ENCODE measurements at regions not wholly inside any gene's neighbourhood (a gene's known extent, or its start where the extent isn't known, plus 50 kb on each side); places are given as distances from the start of the nearest gene placed in this dataset.

DNA sequence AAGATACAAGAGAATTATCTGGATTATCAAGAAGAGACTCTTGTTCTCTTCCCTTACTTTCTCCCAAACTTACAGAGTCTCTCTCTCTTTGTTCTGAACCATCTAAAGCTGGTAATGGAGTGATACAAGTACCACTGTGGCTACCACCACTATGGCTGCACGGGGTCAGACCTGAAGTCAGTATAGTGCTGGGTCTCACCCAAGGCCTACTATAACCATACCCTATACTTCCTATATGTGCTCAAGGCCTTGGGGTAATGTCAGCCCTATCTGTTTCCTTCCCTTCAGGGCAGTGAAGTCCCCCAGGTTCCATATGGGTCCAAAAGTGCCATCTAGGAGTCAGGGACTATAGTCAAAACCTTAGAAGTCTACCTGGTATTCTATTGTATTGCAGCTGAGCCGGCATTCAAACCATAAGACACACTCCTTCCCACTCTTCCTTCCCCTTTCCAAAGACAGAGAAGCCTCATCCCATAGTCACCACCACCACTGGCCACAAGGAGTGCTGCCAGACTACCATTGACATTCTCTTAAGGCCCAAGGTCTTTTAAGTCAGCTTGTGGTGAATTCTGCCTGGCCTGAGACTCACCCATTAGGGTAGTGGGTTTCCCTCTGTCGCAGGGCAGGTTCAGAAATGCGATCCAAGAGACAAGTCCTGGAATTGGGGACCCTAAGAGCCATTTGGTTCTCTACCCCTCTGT lies 615.0 kb upstream of the NECTIN3 start:
- TF ChIP-seq GATA2 (IDR thresholded peaks at IDR 0.05; ENCODE audit: low read depth, low read length) = no peak
- no peak for TF ChIP-seq GATA3 (IDR thresholded peaks at IDR 0.05; ENCODE audit: low read depth, low read length)

DNA sequence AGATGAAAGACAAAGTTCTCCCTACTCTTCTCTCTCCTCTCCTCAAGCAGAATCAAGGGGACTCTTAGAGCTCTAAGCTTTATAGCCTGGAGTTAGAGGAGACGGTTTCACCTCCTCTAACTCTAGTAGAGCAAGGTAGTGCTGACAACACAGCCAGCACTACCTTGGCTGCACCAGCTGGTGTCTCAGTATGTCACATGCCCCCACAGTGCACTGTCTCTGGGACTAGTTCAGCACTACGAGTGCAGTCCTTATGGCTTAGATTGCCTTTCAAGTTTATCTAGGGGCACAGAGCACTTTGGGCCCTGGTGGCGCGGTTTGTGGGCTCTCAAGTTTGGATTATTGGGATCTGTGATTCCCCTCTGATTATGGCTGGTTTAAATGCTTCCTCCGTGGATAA lies 614.1 kb upstream of the NECTIN3 start:
- TF ChIP-seq GATA2 (IDR thresholded peaks at IDR 0.05; ENCODE audit: low read depth, low read length) (no peak), GATA3 (IDR thresholded peaks at IDR 0.05; ENCODE audit: low read depth, low read length) (no peak)

DNA sequence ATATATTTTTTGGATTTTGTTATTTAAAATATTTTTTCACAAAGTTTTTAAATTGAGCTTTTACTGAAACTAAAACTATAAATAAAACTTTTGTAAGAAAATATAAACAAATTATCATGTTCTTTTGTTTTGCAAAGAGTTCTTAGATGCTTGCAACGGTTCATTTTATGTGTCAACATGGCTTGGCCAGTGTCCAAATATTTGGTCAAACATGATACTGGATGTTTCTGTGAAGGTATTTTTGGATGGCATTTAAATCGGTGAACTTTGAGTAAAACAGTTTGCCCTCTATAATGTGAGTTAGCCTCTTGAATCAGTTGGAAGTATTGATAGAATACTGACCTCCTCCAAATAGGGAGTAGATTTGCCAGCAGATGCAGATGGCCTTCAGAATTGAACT lies 612.6 kb upstream of the NECTIN3 start:
- no peak for TF ChIP-seq GATA3 (IDR thresholded peaks at IDR 0.05; ENCODE audit: low read depth, low read length)
- no peak for TF ChIP-seq GATA2 (IDR thresholded peaks at IDR 0.05; ENCODE audit: low read depth, low read length)

DNA sequence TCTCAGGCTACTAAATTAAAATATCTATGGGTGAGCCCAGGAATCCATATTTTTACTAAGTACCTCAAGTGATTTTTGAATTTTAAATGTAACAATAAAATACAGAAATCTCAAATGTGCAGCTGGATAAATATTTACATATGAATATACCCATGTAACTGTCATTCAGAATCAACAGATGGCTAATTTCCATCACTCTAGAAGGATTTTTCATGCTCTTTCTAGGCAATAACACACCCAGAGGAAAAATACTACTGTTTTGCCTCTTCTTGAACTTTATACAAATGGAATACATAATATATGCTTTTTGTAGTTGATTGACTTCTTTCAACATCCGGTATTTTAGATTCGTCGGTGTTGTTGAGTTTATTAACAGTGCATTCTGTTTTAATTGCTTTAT lies 601.3 kb upstream of the NECTIN3 start:
- TF ChIP-seq GATA2 (IDR thresholded peaks at IDR 0.05; ENCODE audit: low read depth, low read length) (no peak), GATA3 (IDR thresholded peaks at IDR 0.05; ENCODE audit: low read depth, low read length) (no peak)

DNA sequence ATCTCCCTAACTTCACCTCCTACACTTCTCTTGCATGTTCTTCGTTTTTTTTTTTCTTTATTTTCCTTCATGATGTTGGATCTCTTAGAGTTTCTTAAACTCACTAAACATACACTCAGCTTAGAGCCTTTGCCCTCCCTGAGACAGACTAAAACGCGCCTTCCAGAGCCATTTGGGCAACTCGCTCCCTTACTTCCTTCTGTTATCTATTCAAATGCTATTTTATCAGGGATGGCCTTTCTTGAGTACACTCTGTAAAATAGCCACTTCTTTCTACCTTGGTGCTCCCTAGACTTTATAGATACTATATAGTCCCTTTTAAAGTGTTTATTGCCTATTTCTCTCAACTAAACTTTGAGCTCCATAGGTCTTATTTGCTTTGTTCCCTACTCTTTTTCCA lies 598.2 kb upstream of the NECTIN3 start:
- TF ChIP-seq GATA2 (IDR thresholded peaks at IDR 0.05; ENCODE audit: low read depth, low read length) = no peak
- TF ChIP-seq GATA3 (IDR thresholded peaks at IDR 0.05; ENCODE audit: low read depth, low read length) = no peak

DNA sequence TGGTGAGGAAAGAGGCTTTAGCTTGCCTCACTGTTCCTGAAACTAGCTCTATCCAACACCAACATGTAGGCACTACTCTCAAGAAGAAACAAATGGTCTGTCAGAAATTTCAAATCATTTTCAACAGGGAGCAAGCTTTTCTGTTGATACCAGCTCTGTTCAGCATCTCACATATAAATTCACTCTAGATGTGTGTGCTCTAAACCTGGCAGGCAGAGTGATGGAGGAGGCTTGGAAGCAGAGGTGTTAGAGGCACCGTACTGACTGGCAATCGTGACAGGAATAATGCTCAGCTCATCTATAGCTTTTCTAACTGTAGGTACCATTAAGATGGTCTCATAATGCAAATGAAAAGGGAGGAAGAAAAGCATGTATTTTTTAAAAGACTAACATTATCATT lies 597.2 kb upstream of the NECTIN3 start:
- TF ChIP-seq GATA2 (IDR thresholded peaks at IDR 0.05; ENCODE audit: low read depth, low read length) (no peak), GATA3 (IDR thresholded peaks at IDR 0.05; ENCODE audit: low read depth, low read length) (no peak)

DNA sequence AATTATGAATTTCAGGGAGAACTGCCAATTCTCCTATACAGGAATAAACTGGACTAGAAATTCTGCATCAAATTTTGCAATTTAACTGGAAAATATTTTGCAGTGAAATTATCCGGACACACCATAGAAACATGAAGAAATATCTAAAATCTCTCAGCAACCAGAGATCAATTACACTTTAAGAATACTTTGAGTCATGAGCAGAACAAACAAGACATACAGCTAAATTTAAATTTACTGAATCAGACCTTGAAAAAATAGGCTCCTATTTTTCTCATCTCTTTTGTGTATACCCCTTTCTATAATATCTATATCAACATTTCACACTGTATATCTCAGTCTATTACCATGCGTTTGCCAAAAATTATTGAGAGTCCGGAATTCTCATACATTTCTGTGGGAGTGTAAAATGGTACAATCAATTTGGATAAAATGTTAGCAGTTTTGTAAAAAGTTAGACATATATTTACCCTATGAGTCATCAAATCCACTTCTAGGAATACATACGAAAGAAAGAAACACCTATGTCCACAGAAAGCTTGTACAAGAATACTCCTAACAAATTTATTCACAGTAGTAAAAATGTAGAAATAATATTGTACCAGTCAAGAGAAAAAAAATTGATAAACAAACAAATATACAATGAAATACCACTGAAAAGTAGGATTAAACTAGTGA lies 593.1 kb upstream of the NECTIN3 start:
- no peak for TF ChIP-seq GATA3 (IDR thresholded peaks at IDR 0.05; ENCODE audit: low read depth, low read length)
- no peak for TF ChIP-seq GATA2 (IDR thresholded peaks at IDR 0.05; ENCODE audit: low read depth, low read length)

DNA sequence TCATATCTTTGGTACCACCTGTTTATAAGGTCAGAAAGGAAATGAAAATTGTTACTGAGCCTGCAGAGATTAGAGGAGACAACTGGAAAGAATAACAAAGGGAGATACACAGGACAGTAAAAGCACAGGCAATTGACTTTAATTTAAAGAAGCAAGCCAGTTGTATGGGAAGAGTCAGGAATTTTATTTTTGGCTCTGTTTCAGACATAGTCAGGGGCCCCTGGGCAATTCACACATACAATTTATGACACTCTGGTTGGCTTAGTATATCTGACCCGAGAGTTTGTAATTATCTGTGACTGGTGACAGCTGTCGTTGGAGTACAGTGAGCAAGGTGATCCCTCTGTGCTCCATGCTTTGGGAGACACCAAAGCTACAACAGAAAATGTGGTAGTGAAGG lies 591.9 kb upstream of the NECTIN3 start:
- TF ChIP-seq GATA3 (IDR thresholded peaks at IDR 0.05; ENCODE audit: low read depth, low read length) (no peak), GATA2 (IDR thresholded peaks at IDR 0.05; ENCODE audit: low read depth, low read length) (no peak)

DNA sequence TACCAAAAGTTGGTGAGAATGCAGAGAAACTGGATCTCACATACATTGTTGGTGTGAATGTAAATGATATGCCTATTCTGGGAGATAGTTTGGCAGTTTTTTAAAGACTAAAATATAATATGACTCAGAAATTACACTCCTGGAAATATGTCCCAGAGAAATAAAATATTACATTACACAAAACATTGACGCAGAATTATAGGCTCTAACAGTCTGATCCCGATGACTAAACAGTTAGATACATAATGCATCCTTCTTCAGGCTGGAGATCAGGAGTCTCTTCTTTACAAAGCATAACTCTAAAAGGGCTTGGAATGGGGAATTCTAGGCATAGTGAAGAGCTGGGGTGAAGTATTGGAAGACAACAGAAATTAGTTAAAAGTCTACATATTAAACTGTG lies 586.2 kb upstream of the NECTIN3 start:
- no peak for TF ChIP-seq GATA2 (IDR thresholded peaks at IDR 0.05; ENCODE audit: low read depth, low read length)
- no peak for TF ChIP-seq GATA3 (IDR thresholded peaks at IDR 0.05; ENCODE audit: low read depth, low read length)

DNA sequence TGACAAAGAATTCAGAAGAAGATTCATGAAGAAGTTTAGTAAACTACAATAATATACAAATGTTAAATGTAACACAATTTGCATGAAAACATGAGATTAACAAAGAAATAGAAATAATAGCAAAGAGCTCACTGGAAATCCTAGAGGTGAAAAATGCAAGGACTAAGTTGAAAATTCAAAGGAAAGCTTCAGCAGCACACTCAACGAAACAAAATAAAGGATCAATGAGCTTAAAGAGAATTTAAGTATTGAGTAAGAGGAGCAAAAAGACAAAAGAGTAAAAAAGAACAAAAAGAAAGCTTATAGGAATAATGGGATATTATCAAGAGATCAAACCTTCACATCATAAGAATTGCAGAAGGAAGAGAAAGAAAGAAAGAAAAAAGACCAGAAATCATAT lies 583.8 kb upstream of the NECTIN3 start:
- TF ChIP-seq GATA3 (IDR thresholded peaks at IDR 0.05; ENCODE audit: low read depth, low read length) (no peak), GATA2 (IDR thresholded peaks at IDR 0.05; ENCODE audit: low read depth, low read length) (no peak)

DNA sequence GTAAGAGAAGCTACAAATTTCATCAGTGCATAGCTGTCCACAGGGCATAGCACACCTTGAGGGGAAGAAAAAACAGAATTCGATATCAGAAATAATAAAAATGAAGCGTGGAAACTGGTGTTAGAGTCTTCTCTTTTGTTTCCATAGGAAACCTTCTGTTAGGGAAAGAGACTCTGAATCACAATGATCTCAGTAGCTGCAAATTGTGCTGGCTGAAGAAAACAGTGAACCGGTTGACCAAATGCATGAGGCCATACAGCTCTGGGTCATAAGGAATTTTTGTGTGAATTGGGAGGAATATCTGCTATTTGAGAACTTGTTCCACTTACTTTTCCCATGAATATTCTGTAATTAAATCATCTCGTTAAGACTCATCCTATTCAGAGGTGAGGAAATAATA lies 580.2 kb upstream of the NECTIN3 start:
- TF ChIP-seq GATA2 (IDR thresholded peaks at IDR 0.05; ENCODE audit: low read depth, low read length) (no peak), GATA3 (IDR thresholded peaks at IDR 0.05; ENCODE audit: low read depth, low read length) (no peak)

DNA sequence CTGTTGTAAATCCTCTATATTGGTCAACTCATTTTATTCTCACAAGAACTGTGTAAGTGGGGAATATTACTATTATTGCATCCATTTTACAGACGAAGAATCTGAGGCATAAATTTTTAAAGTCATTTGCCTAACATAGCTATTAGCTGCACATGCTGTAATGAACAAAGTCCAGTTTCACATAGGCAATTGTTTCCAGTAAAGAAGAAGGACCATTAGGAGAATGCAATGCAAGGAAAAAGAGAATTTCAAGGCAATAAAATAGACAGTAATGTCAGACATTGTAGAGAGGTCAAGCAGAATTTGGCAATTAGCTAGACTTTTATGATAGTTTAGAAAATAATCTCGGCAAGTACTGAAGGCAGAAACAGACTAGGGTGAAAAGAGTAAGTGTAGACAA lies 578.7 kb upstream of the NECTIN3 start:
- TF ChIP-seq GATA3 (IDR thresholded peaks at IDR 0.05; ENCODE audit: low read depth, low read length) = no peak

DNA sequence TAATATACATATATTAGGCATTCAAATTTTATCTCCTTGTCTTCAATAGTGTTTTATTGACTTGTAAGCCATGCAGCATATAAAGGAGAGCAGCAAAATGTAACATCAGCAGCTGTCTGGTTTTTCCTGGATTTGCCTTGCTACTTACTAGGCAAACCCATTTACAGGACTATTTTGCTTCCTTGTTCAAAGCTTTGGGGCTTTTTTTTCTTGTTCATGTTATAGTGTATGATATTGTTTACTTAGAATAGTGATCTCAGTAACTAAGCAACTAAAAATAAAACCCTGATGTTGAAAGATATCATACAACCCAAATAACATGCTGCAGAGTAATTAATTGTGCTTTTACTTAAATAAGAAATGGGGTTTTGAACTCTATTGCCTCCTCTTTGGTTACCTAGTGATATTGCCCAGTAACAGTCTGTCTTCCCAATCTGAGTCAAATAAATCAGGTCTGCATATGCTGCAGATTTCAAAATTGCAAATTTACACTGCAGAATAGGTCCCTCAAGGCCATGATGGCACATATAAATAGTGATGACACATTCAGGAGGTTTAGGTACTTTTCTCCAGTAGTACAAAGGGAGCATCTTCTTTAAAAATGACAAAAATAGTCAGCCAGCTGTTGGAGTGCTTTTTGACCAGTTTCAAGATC lies 578.1 kb upstream of the NECTIN3 start:
- TF ChIP-seq GATA3 (IDR thresholded peaks at IDR 0.05; ENCODE audit: low read depth, low read length) (no peak), GATA2 (IDR thresholded peaks at IDR 0.05; ENCODE audit: low read depth, low read length) (no peak)

DNA sequence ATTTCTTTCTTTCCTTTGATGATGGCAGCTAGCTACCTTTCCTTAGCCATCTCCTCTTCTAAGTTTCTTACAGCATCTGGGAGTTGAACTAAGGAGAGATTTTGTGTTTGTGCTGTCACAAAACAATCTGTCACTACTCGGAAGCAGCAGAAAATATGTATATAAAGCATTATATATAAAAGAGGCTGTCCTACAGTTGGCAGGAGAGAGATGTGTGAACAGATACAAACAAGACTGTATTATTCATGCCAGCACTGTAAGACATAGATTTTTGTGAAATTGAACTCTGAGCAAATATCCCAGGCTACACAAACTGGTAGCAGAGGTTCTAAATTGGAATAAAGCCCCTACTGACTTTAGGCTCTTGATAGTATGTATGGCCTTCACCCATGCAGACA lies 577.5 kb upstream of the NECTIN3 start:
- TF ChIP-seq GATA2 (IDR thresholded peaks at IDR 0.05; ENCODE audit: low read depth, low read length) (no peak), GATA3 (IDR thresholded peaks at IDR 0.05; ENCODE audit: low read depth, low read length) (no peak)

DNA sequence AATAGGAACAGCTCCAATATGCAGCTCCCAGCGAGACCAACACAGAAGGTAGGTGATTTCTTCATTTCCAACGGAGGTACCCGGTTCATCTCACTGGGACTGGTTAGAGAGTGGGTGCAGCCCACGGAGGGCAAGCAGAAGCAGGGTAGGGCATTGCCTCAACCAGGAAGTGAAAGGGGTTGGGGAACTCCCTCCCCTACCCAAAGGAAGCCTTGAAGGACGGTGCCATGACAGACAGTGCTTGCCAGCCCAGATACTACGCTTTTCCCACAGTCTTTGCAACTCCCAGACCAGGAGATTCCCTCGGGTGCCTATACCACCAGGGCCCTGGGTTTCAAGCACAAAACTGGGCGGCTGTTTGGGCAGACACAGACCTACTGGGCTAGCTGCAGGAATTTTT lies 576.9 kb upstream of the NECTIN3 start:
- TF ChIP-seq GATA2 (IDR thresholded peaks at IDR 0.05; ENCODE audit: low read depth, low read length) = no peak

All from SH-SY5Y (cell line).